HG03439 (cell line): ENCODE measurements at regions not wholly inside any gene's neighbourhood (a gene's known extent, or its start where the extent isn't known, plus 50 kb on each side); places are given as distances from the start of the nearest gene placed in this dataset.
"Not testable (repeated sequence)": the region's sequence is repeated elsewhere in the genome, so short reads cannot be mapped to it uniquely, and the experiment has no call there.

ENCODE experiments used
- ATAC-seq: cut with Tn5 transposase; IDR thresholded peaks from one replicate; pipeline ENCODE4 v1.9.1; 2021; ENCODE audit warnings: mild to moderate bottlenecking, moderate library complexity; ENCODE audit not compliant: unreplicated experiment

GRCh38 chr16:16448423-16448822 lies 69.5 kb downstream of the NPIPA7 start:
- not testable (repeated sequence) for ATAC-seq

- not testable (repeated sequence) for ATAC-seq
Observed at GRCh38 chr16:16449712-16450237, 70.8 kb downstream of the NPIPA7 start.

GRCh38 chr16:16451721-16452410 lies 72.9 kb downstream of the NPIPA7 start:
- not testable (repeated sequence) for ATAC-seq

GRCh38 chr16:16458579-16458978 lies 79.6 kb downstream of the NPIPA7 start:
- not testable (repeated sequence) for ATAC-seq

- not testable (repeated sequence) for ATAC-seq
Observed at GRCh38 chr16:16463792-16464191, 84.9 kb downstream of the NPIPA7 start.

GRCh38 chr16:16488919-16489318 lies 110.0 kb downstream of the NPIPA7 start:
- ATAC-seq = not testable (repeated sequence)

- not testable (repeated sequence) for ATAC-seq
Observed at GRCh38 chr16:16489466-16489865, 110.5 kb downstream of the NPIPA7 start.

- not testable (repeated sequence) for ATAC-seq
Observed at GRCh38 chr16:16494114-16494513, 115.2 kb downstream of the NPIPA7 start.

GRCh38 chr16:16494998-16495397 lies 116.1 kb downstream of the NPIPA7 start:
- ATAC-seq = not testable (repeated sequence)

GRCh38 chr16:16499875-16500274 lies 120.9 kb downstream of the NPIPA7 start:
- not testable (repeated sequence) for ATAC-seq

- ATAC-seq = not testable (repeated sequence)
Observed at GRCh38 chr16:16507041-16507440, 128.1 kb downstream of the NPIPA7 start.

- ATAC-seq = not testable (repeated sequence)
Observed at GRCh38 chr16:16508344-16508743, 129.4 kb downstream of the NPIPA7 start.

- ATAC-seq = not testable (repeated sequence)
Observed at GRCh38 chr16:16519395-16519794, 140.5 kb downstream of the NPIPA7 start.

- ATAC-seq = not testable (repeated sequence)
Observed at GRCh38 chr16:16521239-16522002, 142.5 kb downstream of the NPIPA7 start.

GRCh38 chr16:16526998-16527397 lies 148.1 kb downstream of the NPIPA7 start:
- ATAC-seq = not testable (repeated sequence)

- ATAC-seq = not testable (repeated sequence)
Observed at GRCh38 chr16:16530744-16531143, 151.8 kb downstream of the NPIPA7 start.

- not testable (repeated sequence) for ATAC-seq
Observed at GRCh38 chr16:16535565-16535964, 156.6 kb downstream of the NPIPA7 start.

GRCh38 chr16:16536151-16536550 lies 157.2 kb downstream of the NPIPA7 start:
- not testable (repeated sequence) for ATAC-seq

GRCh38 chr16:16549710-16550109 lies 170.8 kb downstream of the NPIPA7 start:
- ATAC-seq = not testable (repeated sequence)

- ATAC-seq = not testable (repeated sequence)
Observed at GRCh38 chr16:16550824-16551223, 171.9 kb downstream of the NPIPA7 start.

GRCh38 chr16:16552819-16553340 lies 173.9 kb downstream of the NPIPA7 start:
- ATAC-seq = not testable (repeated sequence)
